Ishikawa (cell line): ENCODE measurements at regions not wholly inside any gene's neighbourhood (a gene's known extent, or its start where the extent isn't known, plus 50 kb on each side); places are given as distances from the start of the nearest gene placed in this dataset.

Source experiments
- CEBPB ChIP-seq: IDR thresholded peaks from 2 replicates; pipeline ENCODE4 v1.6.1; 2012
- CREB1 ChIP-seq: IDR thresholded peaks from 2 replicates; pipeline ENCODE4 v1.6.1; 2012; ENCODE audit warnings: low read depth
- RAD21 ChIP-seq: IDR thresholded peaks from 2 replicates; pipeline ENCODE4 v1.6.1; 2012; ENCODE audit warnings: low read depth
- TCF12 ChIP-seq: IDR thresholded peaks from 2 replicates; pipeline ENCODE4 v1.6.1; 2012; ENCODE audit warnings: low read depth
- ZBTB7A ChIP-seq: IDR thresholded peaks from 2 replicates; pipeline ENCODE4 v1.6.1; 2012; ENCODE audit warnings: low read depth
- TF ChIP-seq, protein P1 (sequence below): IDR thresholded peaks from 2 replicates; pipeline ENCODE4 v1.6.1; 2012; ENCODE audit warnings: low read depth, mild to moderate bottlenecking
- TF ChIP-seq, protein P2 (sequence below): IDR thresholded peaks from 2 replicates; pipeline ENCODE4 v1.6.1; 2012

DNA sequence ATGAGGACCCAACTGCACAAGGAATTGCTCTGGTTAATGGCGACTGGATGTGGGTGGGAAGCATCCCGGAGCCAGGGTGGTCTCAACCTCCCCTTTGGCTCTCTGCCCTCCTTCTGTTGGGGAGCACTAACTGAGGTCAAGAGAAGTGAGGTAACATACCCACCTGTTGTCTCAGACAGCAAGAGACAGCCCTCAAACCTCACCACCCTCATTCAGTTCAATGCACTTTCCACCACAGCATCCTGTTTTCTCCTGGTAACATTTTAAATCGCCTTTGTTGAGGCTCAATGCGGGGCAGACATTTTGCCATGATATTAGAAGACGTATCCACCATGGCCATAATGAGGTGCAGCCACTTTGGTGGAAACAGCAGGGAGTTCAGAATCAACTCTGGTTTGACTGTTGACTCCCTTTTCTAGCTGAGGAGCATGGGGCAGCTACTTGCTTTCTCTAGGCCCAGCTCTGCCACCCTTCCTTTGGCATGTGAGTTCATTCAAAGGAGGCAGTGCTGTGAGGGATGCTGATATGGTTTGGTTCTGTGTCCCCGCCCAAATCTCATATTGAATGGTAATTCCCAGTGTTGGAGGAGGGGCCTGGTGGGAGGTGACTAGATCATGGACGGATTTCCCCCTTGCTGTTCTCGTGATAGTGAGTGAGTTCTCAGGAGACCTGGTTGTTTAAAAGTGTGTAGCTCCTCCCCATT lies 338.6 kb downstream of the PCNX1 start:
- no peak for TF ChIP-seq TCF12
- no peak for TF ChIP-seq ZBTB7A
- TF ChIP-seq, protein P1, sequence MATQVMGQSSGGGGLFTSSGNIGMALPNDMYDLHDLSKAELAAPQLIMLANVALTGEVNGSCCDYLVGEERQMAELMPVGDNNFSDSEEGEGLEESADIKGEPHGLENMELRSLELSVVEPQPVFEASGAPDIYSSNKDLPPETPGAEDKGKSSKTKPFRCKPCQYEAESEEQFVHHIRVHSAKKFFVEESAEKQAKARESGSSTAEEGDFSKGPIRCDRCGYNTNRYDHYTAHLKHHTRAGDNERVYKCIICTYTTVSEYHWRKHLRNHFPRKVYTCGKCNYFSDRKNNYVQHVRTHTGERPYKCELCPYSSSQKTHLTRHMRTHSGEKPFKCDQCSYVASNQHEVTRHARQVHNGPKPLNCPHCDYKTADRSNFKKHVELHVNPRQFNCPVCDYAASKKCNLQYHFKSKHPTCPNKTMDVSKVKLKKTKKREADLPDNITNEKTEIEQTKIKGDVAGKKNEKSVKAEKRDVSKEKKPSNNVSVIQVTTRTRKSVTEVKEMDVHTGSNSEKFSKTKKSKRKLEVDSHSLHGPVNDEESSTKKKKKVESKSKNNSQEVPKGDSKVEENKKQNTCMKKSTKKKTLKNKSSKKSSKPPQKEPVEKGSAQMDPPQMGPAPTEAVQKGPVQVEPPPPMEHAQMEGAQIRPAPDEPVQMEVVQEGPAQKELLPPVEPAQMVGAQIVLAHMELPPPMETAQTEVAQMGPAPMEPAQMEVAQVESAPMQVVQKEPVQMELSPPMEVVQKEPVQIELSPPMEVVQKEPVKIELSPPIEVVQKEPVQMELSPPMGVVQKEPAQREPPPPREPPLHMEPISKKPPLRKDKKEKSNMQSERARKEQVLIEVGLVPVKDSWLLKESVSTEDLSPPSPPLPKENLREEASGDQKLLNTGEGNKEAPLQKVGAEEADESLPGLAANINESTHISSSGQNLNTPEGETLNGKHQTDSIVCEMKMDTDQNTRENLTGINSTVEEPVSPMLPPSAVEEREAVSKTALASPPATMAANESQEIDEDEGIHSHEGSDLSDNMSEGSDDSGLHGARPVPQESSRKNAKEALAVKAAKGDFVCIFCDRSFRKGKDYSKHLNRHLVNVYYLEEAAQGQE: no peak
- TF ChIP-seq CREB1: no peak
- no peak for TF ChIP-seq RAD21
- TF ChIP-seq CEBPB: no peak
- TF ChIP-seq, protein P2, sequence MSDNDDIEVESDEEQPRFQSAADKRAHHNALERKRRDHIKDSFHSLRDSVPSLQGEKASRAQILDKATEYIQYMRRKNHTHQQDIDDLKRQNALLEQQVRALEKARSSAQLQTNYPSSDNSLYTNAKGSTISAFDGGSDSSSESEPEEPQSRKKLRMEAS: no peak
